K562 (cell line): ENCODE measurements at regions not wholly inside any gene's neighbourhood (a gene's known extent, or its start where the extent isn't known, plus 50 kb on each side); places are given as distances from the start of the nearest gene placed in this dataset.

Experiments
- HNRNPK ChIP-seq: fragments of 200-400 bp; formaldehyde crosslinking; IDR thresholded peaks from one replicate; pipeline ENCODE4 v1.6.1; 2018; ENCODE audit warnings: mild to moderate bottlenecking, low read depth, low read length; ENCODE audit not compliant: poor library complexity, severe bottlenecking
- NFYB ChIP-seq: IDR thresholded peaks from 2 replicates; pipeline ENCODE4 v1.6.1; 2011; ENCODE audit warnings: mild to moderate bottlenecking, moderate library complexity; ENCODE audit not compliant: insufficient read length; ENCODE audit errors: extremely low read depth
- RAD21 ChIP-seq, 2 experiments: fragments of 250-450 bp in 1 of 2; fragments of 450-650 bp in 1 of 2; sonication (Bioruptor Pico) in 1 of 2; formaldehyde crosslinking in 1 of 2; IDR thresholded peaks in 1 of 2; conservative IDR thresholded peaks in 1 of 2; 2 replicates each; pipeline versions ENCODE4 v1.4.0 to v1.8.0; 2020 to 2022; ENCODE audit warnings: mild to moderate bottlenecking in 2 of 2, moderate library complexity in 1 of 2
- RBFOX2 ChIP-seq: fragments of 200-400 bp; formaldehyde crosslinking; IDR thresholded peaks from 2 replicates; pipeline ENCODE4 v1.6.1; 2017; ENCODE audit warnings: low read depth, mild to moderate bottlenecking, low read length, moderate library complexity
- ZC3H4 ChIP-seq: sonication (generic); formaldehyde crosslinking; IDR thresholded peaks from 2 replicates; pipeline ENCODE4 v1.9.0; 2021; ENCODE audit warnings: missing genetic modification reagents, borderline replicate concordance
- TF ChIP-seq, protein P1 (sequence below): sonication (generic); formaldehyde crosslinking; IDR thresholded peaks from 2 replicates; pipeline ENCODE4 v1.8.0; 2022; ENCODE audit warnings: mild to moderate bottlenecking, missing genetic modification reagents
- TF ChIP-seq, protein P2 (sequence below): sonication (generic); formaldehyde crosslinking; IDR thresholded peaks from 2 replicates; pipeline ENCODE4 v1.8.0; 2022; ENCODE audit warnings: missing genetic modification reagents, mild to moderate bottlenecking, borderline replicate concordance
- TF ChIP-seq, protein P3 (sequence below), 3 experiments: IDR thresholded peaks in 2 of 3; conservative IDR thresholded peaks in 1 of 3; 2 replicates each; pipeline ENCODE4 v1.5.1; 2011 to 2012; ENCODE audit warnings: low read length in 3 of 3, mild to moderate bottlenecking in 3 of 3, control low read depth in 2 of 3, improper control_type of control experiment in 1 of 3, inconsistent platforms in 1 of 3, low read depth in 1 of 3, mixed read lengths in 1 of 3, moderate library complexity in 1 of 3; ENCODE audit not compliant: insufficient read depth in 2 of 3

DNA sequence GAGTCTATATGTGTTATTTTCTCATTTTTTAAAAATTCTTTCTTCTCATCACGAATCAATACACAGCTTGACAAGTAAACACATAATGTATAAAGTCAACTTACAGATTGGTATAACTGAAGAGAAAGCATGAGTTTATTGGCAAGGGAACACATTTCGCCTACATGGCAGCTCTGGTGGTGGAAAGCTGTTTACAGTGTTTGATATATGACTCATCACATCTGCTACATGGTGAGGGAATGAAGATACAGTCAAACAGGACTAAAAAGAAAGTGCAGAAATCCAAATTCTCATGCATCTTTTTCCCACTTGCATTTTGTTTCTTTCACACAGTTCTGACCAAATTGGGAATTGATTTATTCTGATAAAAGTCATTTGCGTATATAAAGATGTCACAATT lies 122.2 kb upstream of the ADGRL4 start:
- TF ChIP-seq, protein P1, sequence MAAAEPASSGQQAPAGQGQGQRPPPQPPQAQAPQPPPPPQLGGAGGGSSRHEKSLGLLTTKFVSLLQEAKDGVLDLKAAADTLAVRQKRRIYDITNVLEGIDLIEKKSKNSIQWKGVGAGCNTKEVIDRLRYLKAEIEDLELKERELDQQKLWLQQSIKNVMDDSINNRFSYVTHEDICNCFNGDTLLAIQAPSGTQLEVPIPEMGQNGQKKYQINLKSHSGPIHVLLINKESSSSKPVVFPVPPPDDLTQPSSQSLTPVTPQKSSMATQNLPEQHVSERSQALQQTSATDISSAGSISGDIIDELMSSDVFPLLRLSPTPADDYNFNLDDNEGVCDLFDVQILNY, result no peak
- TF ChIP-seq NFYB (no peak), HNRNPK (no peak), RAD21 (CRISPR knock-in tag; conservative IDR thresholded peaks at IDR 0.05 in 1 of 2, IDR thresholded peaks at IDR 0.05 in 1 of 2) (no peak), RBFOX2 (no peak), ZC3H4 (CRISPR knock-in tag) (no peak)
- TF ChIP-seq, protein P2, sequence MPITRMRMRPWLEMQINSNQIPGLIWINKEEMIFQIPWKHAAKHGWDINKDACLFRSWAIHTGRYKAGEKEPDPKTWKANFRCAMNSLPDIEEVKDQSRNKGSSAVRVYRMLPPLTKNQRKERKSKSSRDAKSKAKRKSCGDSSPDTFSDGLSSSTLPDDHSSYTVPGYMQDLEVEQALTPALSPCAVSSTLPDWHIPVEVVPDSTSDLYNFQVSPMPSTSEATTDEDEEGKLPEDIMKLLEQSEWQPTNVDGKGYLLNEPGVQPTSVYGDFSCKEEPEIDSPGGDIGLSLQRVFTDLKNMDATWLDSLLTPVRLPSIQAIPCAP, result no peak
- TF ChIP-seq, protein P3, sequence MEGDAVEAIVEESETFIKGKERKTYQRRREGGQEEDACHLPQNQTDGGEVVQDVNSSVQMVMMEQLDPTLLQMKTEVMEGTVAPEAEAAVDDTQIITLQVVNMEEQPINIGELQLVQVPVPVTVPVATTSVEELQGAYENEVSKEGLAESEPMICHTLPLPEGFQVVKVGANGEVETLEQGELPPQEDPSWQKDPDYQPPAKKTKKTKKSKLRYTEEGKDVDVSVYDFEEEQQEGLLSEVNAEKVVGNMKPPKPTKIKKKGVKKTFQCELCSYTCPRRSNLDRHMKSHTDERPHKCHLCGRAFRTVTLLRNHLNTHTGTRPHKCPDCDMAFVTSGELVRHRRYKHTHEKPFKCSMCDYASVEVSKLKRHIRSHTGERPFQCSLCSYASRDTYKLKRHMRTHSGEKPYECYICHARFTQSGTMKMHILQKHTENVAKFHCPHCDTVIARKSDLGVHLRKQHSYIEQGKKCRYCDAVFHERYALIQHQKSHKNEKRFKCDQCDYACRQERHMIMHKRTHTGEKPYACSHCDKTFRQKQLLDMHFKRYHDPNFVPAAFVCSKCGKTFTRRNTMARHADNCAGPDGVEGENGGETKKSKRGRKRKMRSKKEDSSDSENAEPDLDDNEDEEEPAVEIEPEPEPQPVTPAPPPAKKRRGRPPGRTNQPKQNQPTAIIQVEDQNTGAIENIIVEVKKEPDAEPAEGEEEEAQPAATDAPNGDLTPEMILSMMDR (IDR thresholded peaks at IDR 0.05 in 2 of 3, conservative IDR thresholded peaks at IDR 0.05 in 1 of 3; ENCODE audit: insufficient read depth in 2 of 3, low read depth in 1 of 3, low read length in 3 of 3), result no peak
